H1 (cell line): ENCODE measurements at regions not wholly inside any gene's neighbourhood (a gene's known extent, or its start where the extent isn't known, plus 50 kb on each side); places are given as distances from the start of the nearest gene placed in this dataset.
A peak's percentile ranks its signal among the peaks of the same experiment; 100 is the strongest.

Experiments
- CTCF ChIA-PET: fragments of 300-600 bp; sonication (Branson Sonifier 250); formaldehyde crosslinking; loops from one replicate; lab custom pipeline; 2021; ENCODE audit not compliant: partially characterized antibody; lab: Charles Lee
- POLR2A ChIA-PET: fragments of 300-600 bp; sonication (Branson Sonifier 250); formaldehyde crosslinking; loops from one replicate; lab custom pipeline; 2021; ENCODE audit warnings: inconsistent platforms; ENCODE audit not compliant: partially characterized antibody; lab: Charles Lee
- DNase-seq, 2 experiments: peaks; one replicate each; pipeline versions ENCODE4 v3.0.0 to v3.0.0-alpha.2; 2010 to 2022; ENCODE audit warnings: low spot score in 2 of 2, low read depth in 1 of 2, mixed read lengths in 1 of 2
- FAIRE-seq: peaks from 2 replicates; lab custom pipeline; 2011; peaks lifted over from hg19 to GRCh38; lab: Jason Lieb, UNC
- H2AFZ ChIP-seq: 2 replicates; pipeline ENCODE4 v1.8.1; 2012; ENCODE audit warnings: low read length, inconsistent platforms
- H2AK5ac ChIP-seq: 2 replicates; pipeline ENCODE4 v1.6.1; 2013; ENCODE audit warnings: low read depth, low read length
- H2BK120ac ChIP-seq: replicated peaks from 2 replicates; pipeline ENCODE3; 2013; ENCODE audit warnings: low read depth, low read length, inconsistent platforms
- H2BK12ac ChIP-seq: 2 replicates; pipeline ENCODE4 v1.6.1; 2013; ENCODE audit warnings: low read depth, low read length
- H2BK15ac ChIP-seq: 2 replicates; pipeline ENCODE4 v1.6.1; 2013; ENCODE audit warnings: low read length
- H2BK20ac ChIP-seq: 2 replicates; pipeline ENCODE4 v1.6.1; 2013; ENCODE audit warnings: low read length
- H2BK5ac ChIP-seq: 2 replicates; pipeline ENCODE4 v1.6.1; 2013; ENCODE audit warnings: low read depth, low read length
- H3K14ac ChIP-seq: 2 replicates; pipeline ENCODE4 v1.6.1; 2013; ENCODE audit warnings: inconsistent platforms; ENCODE audit not compliant: insufficient read length
- H3K18ac ChIP-seq: 2 replicates; pipeline ENCODE4 v1.6.1; 2013; ENCODE audit warnings: low read length; ENCODE audit errors: extremely low read depth
- H3K23ac ChIP-seq: 2 replicates; pipeline ENCODE4 v1.6.1; 2013; ENCODE audit warnings: inconsistent platforms; ENCODE audit not compliant: insufficient read length
- H3K23me2 ChIP-seq: 2 replicates; pipeline ENCODE4 v1.6.1; 2013; ENCODE audit warnings: low read depth, low read length
- H3K27ac ChIP-seq: 2 replicates; pipeline ENCODE4 v1.6.1; 2011; ENCODE audit warnings: low read depth, low read length, inconsistent platforms
- H3K27me3 ChIP-seq, 4 experiments: replicated peaks in 1 of 4; 1 replicate in 1 of 4; 2 replicates in 3 of 4; pipeline versions ENCODE4 v1.6.1 to v1.8.1; 2011 to 2013; ENCODE audit warnings: low read length in 3 of 4, mild to moderate bottlenecking in 3 of 4, inconsistent platforms in 2 of 4, mixed read lengths in 2 of 4, moderate library complexity in 1 of 4; ENCODE audit not compliant: control insufficient read depth in 3 of 4, insufficient read depth in 3 of 4; ENCODE audit errors: extremely low read depth in 1 of 4
- H3K36me3 ChIP-seq, 4 experiments: 2 replicates each; pipeline versions ENCODE4 v1.6.1 to v1.8.1; 2011 to 2013; ENCODE audit warnings: mild to moderate bottlenecking in 4 of 4, low read length in 3 of 4, moderate library complexity in 2 of 4, control low read depth in 1 of 4, inconsistent platforms in 1 of 4; ENCODE audit not compliant: insufficient read depth in 4 of 4, control insufficient read depth in 2 of 4
- H3K4ac ChIP-seq: replicated peaks from 2 replicates; pipeline ENCODE3; 2013; ENCODE audit warnings: low read length, low read depth, mixed read lengths, inconsistent platforms; ENCODE audit not compliant: insufficient read length
- H3K4me1 ChIP-seq, 4 experiments: replicated peaks in 1 of 4; 1 replicate in 1 of 4; 2 replicates in 3 of 4; pipeline versions ENCODE4 v1.6.1 to v1.8.1; 2011 to 2013; ENCODE audit warnings: low read length in 3 of 4, inconsistent platforms in 2 of 4, mixed read lengths in 1 of 4; ENCODE audit not compliant: insufficient read depth in 4 of 4, control insufficient read depth in 3 of 4
- H3K4me2 ChIP-seq, 2 experiments: 2 replicates each; pipeline versions ENCODE4 v1.6.1 to v1.8.1; 2011 to 2013; ENCODE audit warnings: low read depth in 2 of 2, low read length in 2 of 2, control low read depth in 1 of 2, inconsistent platforms in 1 of 2, mild to moderate bottlenecking in 1 of 2; ENCODE audit not compliant: insufficient read depth in 1 of 2
- H3K4me3 ChIP-seq, 4 experiments: fragments of 200-600, 300-600 bp in 1 of 4; sonication (generic), shearing (Covaris generic), sonication (Bioruptor Twin) in 1 of 4; 2 replicates each; pipeline versions ENCODE4 v1.5.1 to v1.8.1; 2011 to 2016; ENCODE audit warnings: low read length in 4 of 4, low read depth in 3 of 4, control low read depth in 2 of 4, inconsistent platforms in 2 of 4, mild to moderate bottlenecking in 2 of 4, mixed read lengths in 1 of 4, moderate library complexity in 1 of 4; ENCODE audit not compliant: insufficient read depth in 2 of 4; ENCODE audit errors: extremely low read depth in 1 of 4
- H3K56ac ChIP-seq: replicated peaks from 2 replicates; pipeline ENCODE3; 2013; ENCODE audit warnings: low read depth, mild to moderate bottlenecking, mixed read lengths, low read length, inconsistent platforms; ENCODE audit not compliant: insufficient read length
- H3K79me1 ChIP-seq: 2 replicates; pipeline ENCODE4 v1.6.1; 2013; ENCODE audit warnings: low read depth, low read length, control low read depth
- H3K79me2 ChIP-seq, 2 experiments: 2 replicates each; pipeline versions ENCODE4 v1.6.1 to v1.8.1; 2012 to 2013; ENCODE audit warnings: low read length in 2 of 2, mild to moderate bottlenecking in 2 of 2, inconsistent platforms in 1 of 2; ENCODE audit not compliant: insufficient read depth in 2 of 2, control insufficient read depth in 1 of 2
- H3K9ac ChIP-seq, 4 experiments: replicated peaks in 1 of 4; 1 replicate in 1 of 4; 2 replicates in 3 of 4; pipeline versions ENCODE4 v1.6.1 to v1.8.1; 2011 to 2013; ENCODE audit warnings: low read depth in 3 of 4, low read length in 3 of 4, control low read depth in 2 of 4, mild to moderate bottlenecking in 2 of 4, moderate library complexity in 2 of 4, inconsistent platforms in 1 of 4; ENCODE audit errors: extremely low read depth in 1 of 4
- H3K9me3 ChIP-seq, 2 experiments: 2 replicates each; pipeline versions ENCODE4 v1.6.1 to v1.8.1; 2012 to 2013; ENCODE audit warnings: mild to moderate bottlenecking in 2 of 2, moderate library complexity in 2 of 2, control low read depth in 1 of 2, inconsistent platforms in 1 of 2, low read depth in 1 of 2, low read length in 1 of 2, mixed read lengths in 1 of 2; ENCODE audit not compliant: insufficient read depth in 2 of 2
- H4K20me1 ChIP-seq, 2 experiments: replicated peaks in 1 of 2; 2 replicates each; pipeline versions ENCODE3 to v1.8.1; 2011 to 2013; ENCODE audit warnings: inconsistent platforms in 2 of 2, low read length in 2 of 2, mild to moderate bottlenecking in 1 of 2; ENCODE audit not compliant: insufficient read depth in 2 of 2, control insufficient read depth in 1 of 2
- H4K5ac ChIP-seq: 2 replicates; pipeline ENCODE4 v1.6.1; 2013; ENCODE audit warnings: low read length, low read depth, mixed read lengths, inconsistent platforms; ENCODE audit not compliant: insufficient read length
- H4K8ac ChIP-seq: 2 replicates; pipeline ENCODE4 v1.8.0; 2013; ENCODE audit warnings: mild to moderate bottlenecking, moderate library complexity, low read length, inconsistent platforms; ENCODE audit not compliant: insufficient read depth; ENCODE audit errors: extremely low read depth
- H4K91ac ChIP-seq: replicated peaks from 2 replicates; pipeline ENCODE3; 2013; ENCODE audit warnings: low read length, mixed read lengths, inconsistent platforms; ENCODE audit not compliant: insufficient read length
- CHD1 ChIP-seq: IDR thresholded peaks from 2 replicates; pipeline ENCODE4 v1.6.1; 2012; ENCODE audit warnings: low read depth, low read length, improper control_type of control experiment
- FOSL1 ChIP-seq: IDR thresholded peaks from 2 replicates; pipeline ENCODE4 v1.6.1; 2011; ENCODE audit warnings: mild to moderate bottlenecking, low read depth, low read length, moderate library complexity; ENCODE audit not compliant: insufficient read depth
- GABPA ChIP-seq: IDR thresholded peaks from 2 replicates; pipeline ENCODE4 v1.6.1; 2011; ENCODE audit warnings: mild to moderate bottlenecking, low read length, moderate library complexity, borderline replicate concordance; ENCODE audit not compliant: insufficient read depth
- JUND ChIP-seq: IDR thresholded peaks from 2 replicates; pipeline ENCODE4 v1.6.1; 2011; ENCODE audit warnings: mild to moderate bottlenecking, improper control_type of control experiment, low read length
- PHF8 ChIP-seq: fragments of 200-600 bp; sonication (generic); conservative IDR thresholded peaks from 2 replicates; pipeline ENCODE4 v1.7.1; 2012; ENCODE audit warnings: low read depth, mild to moderate bottlenecking, inconsistent platforms, low read length, moderate library complexity
- POLR2A ChIP-seq, 2 experiments: IDR thresholded peaks; 1 replicate in 1 of 2; 2 replicates in 1 of 2; pipeline ENCODE4 v1.6.1; 2011; ENCODE audit warnings: low read depth in 2 of 2, low read length in 2 of 2, mild to moderate bottlenecking in 2 of 2; ENCODE audit errors: control extremely low read depth in 1 of 2
- RAD21 ChIP-seq, 2 experiments: IDR thresholded peaks in 1 of 2; conservative IDR thresholded peaks in 1 of 2; 2 replicates each; pipeline ENCODE4 v1.6.1; 2011; ENCODE audit warnings: low read depth in 2 of 2, low read length in 2 of 2, improper control_type of control experiment in 1 of 2, inconsistent platforms in 1 of 2, mild to moderate bottlenecking in 1 of 2, moderate library complexity in 1 of 2
- RBBP5 ChIP-seq: IDR thresholded peaks from 2 replicates; pipeline ENCODE4 v1.7.1; 2012; ENCODE audit warnings: low read depth, mild to moderate bottlenecking, inconsistent platforms, low read length, moderate library complexity, borderline replicate concordance
- SAP30 ChIP-seq: fragments of 300-600 bp; sonication (generic); IDR thresholded peaks from 2 replicates; pipeline ENCODE4 v1.7.1; 2012; ENCODE audit warnings: low read length, moderate library complexity, mild to moderate bottlenecking, inconsistent platforms; ENCODE audit not compliant: insufficient read depth, insufficient replicate concordance
- SUZ12 ChIP-seq: fragments of 200-600 bp; sonication (generic); IDR thresholded peaks from 2 replicates; pipeline ENCODE4 v1.6.1; 2012; ENCODE audit warnings: mild to moderate bottlenecking, inconsistent platforms, low read length, moderate library complexity, mixed read lengths
- TBP ChIP-seq: IDR thresholded peaks from 2 replicates; pipeline ENCODE4 v1.6.1; 2011; ENCODE audit warnings: low read depth, low read length, improper control_type of control experiment
- WGBS, 2 experiments: shearing (Covaris generic) in 1 of 2; methylation state at CpG; one replicate each; pipeline versions ENCODE4 v1.1.6 to v1.1.7; 2013 to 2015; ENCODE audit warnings: low lambda C conversion rate in 2 of 2, mixed read lengths in 2 of 2, inconsistent platforms in 1 of 2, low coverage in 1 of 2, missing lambda C conversion rate in 1 of 2; ENCODE audit not compliant: insufficient replicate concordance in 2 of 2, insufficient coverage in 1 of 2, insufficient read length in 1 of 2; ENCODE audit errors: extremely low coverage in 1 of 2, missing lambda C conversion rate in 1 of 2; 5-methylcytosine and 5-hydroxymethylcytosine counted together

GRCh38 chr6:9810286-9810685 lies 604.6 kb downstream of the TFAP2A start:
- Histone ChIP-seq H3K18ac (no peak overlapping the region), H3K4me1 (no peaks in the 10 kb centered on the region; a peak in 1 of 7 replicates), H3K27ac (no peak overlapping the region), H3K4ac (no peak overlapping the region), H2AFZ (peak overlapping the region; percentile 77; the same call in 1 of the 2 replicates), H3K79me1 (no peaks in the 10 kb centered on the region), H4K91ac (no peak overlapping the region), H3K4me3 (peak overlapping the region in 2 of 4 experiments; percentile 22 to 36; a peak in 3 of 8 replicates), H4K20me1 (no peaks in the 10 kb centered on the region), H3K4me2 (peak overlapping the region in 1 of 2 experiments; percentile 60; a peak in 2 of 4 replicates), H3K14ac (no peak overlapping the region), H3K56ac (no peak overlapping the region), H3K23ac (no peak overlapping the region), H3K23me2 (no peaks in the 10 kb centered on the region), H3K9me3 (no peaks in the 10 kb centered on the region), H2BK20ac (no peak overlapping the region), H2BK5ac (no peak overlapping the region), H4K5ac (no peak overlapping the region), H2AK5ac (no peak overlapping the region), H2BK120ac (no peak overlapping the region), H3K27me3 (no peaks in the 10 kb centered on the region), H2BK15ac (no peak overlapping the region), H3K9ac (no peak overlapping the region), H3K36me3 (no peaks in the 10 kb centered on the region), H2BK12ac (no peak overlapping the region; the same call in 1 of the 2 replicates), H4K8ac (peak overlapping the region; percentile 80; the same call in 1 of the 2 replicates), H3K79me2 (no peaks in the 10 kb centered on the region)
- ChIA-PET POLR2A (no interaction called here), CTCF (no interaction called here)
- WGBS, 2 experiments: 95% methylated on average over 6 of the region's 6 CpGs; no CpG with 5 or more reads in 1 of the 2 experiments
- DNase-seq (no peak), FAIRE-seq (no peak)
- TF ChIP-seq FOSL1 (no peak), POLR2A (IDR thresholded peaks at IDR 0.05; ENCODE audit: control extremely low read depth in 1 of 2, low read depth in 2 of 2, low read length in 2 of 2) (no peak), PHF8 (no peak), GABPA (no peak), RAD21 (IDR thresholded peaks at IDR 0.05 in 1 of 2, conservative IDR thresholded peaks at IDR 0.05 in 1 of 2; ENCODE audit: low read depth in 2 of 2, low read length in 2 of 2) (no peak), SAP30 (no peak), JUND (no peak), SUZ12 (no peak), CHD1 (no peak), TBP (no peak), RBBP5 (no peak)
